ENCODE measurements at regions not wholly inside any gene's neighbourhood (a gene's known extent, or its start where the extent isn't known, plus 50 kb on each side); places are given as distances from the start of the nearest gene placed in this dataset.
A peak's percentile ranks its signal among the peaks of the same experiment; 100 is the strongest.

GRCh38 chr1:238951809-238952208 lies 434.6 kb upstream of the CHRM3 start:
- H3K27ac ChIP-seq: no peak overlapping the region
- TF ChIP-seq, protein P1, sequence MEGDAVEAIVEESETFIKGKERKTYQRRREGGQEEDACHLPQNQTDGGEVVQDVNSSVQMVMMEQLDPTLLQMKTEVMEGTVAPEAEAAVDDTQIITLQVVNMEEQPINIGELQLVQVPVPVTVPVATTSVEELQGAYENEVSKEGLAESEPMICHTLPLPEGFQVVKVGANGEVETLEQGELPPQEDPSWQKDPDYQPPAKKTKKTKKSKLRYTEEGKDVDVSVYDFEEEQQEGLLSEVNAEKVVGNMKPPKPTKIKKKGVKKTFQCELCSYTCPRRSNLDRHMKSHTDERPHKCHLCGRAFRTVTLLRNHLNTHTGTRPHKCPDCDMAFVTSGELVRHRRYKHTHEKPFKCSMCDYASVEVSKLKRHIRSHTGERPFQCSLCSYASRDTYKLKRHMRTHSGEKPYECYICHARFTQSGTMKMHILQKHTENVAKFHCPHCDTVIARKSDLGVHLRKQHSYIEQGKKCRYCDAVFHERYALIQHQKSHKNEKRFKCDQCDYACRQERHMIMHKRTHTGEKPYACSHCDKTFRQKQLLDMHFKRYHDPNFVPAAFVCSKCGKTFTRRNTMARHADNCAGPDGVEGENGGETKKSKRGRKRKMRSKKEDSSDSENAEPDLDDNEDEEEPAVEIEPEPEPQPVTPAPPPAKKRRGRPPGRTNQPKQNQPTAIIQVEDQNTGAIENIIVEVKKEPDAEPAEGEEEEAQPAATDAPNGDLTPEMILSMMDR (IDR thresholded peaks at IDR 0.05): peak; percentile 80
- TF ChIP-seq ZFX (IDR thresholded peaks at IDR 0.05; ENCODE audit: borderline replicate concordance): no peak

GRCh38 chr1:238950784-238951183 lies 435.6 kb upstream of the CHRM3 start:
- no peak for TF ChIP-seq ZFX (IDR thresholded peaks at IDR 0.05; ENCODE audit: borderline replicate concordance)
- TF ChIP-seq, protein P1 (IDR thresholded peaks at IDR 0.05): no peak
- H3K27ac ChIP-seq: no peak overlapping the region

- TF ChIP-seq ZFX (IDR thresholded peaks at IDR 0.05; ENCODE audit: borderline replicate concordance): no peak
- TF ChIP-seq, protein P1 (IDR thresholded peaks at IDR 0.05): no peak
These were observed 436.4 kb upstream of the CHRM3 start for GRCh38 chr1:238950017-238950416.

GRCh38 chr1:238944028-238944427 lies 442.3 kb upstream of the CHRM3 start:
- TF ChIP-seq, protein P1 (IDR thresholded peaks at IDR 0.05): peak; percentile 17; the same call in 1 of the 2 replicates
- TF ChIP-seq ZFX (IDR thresholded peaks at IDR 0.05; ENCODE audit: borderline replicate concordance): no peak

More at GRCh38 chr1:238950017-238950416, 436.4 kb upstream of the CHRM3 start:
- no peak overlapping the region for H3K27ac ChIP-seq

GRCh38 chr1:238927899-238928298 lies 458.5 kb upstream of the CHRM3 start:
- TF ChIP-seq ZFX (IDR thresholded peaks at IDR 0.05; ENCODE audit: borderline replicate concordance): no peak
- TF ChIP-seq, protein P1 (IDR thresholded peaks at IDR 0.05): no peak
- H3K27ac ChIP-seq: no peak overlapping the region

More at GRCh38 chr1:238944028-238944427, 442.3 kb upstream of the CHRM3 start:
- no peak overlapping the region for H3K27ac ChIP-seq

GRCh38 chr1:238916828-238917227 lies 469.5 kb upstream of the CHRM3 start:
- TF ChIP-seq, protein P1 (IDR thresholded peaks at IDR 0.05): no peak
- no peak for TF ChIP-seq ZFX (IDR thresholded peaks at IDR 0.05; ENCODE audit: borderline replicate concordance)
- no peak overlapping the region for H3K27ac ChIP-seq

GRCh38 chr1:238914346-238914745 lies 472.0 kb upstream of the CHRM3 start:
- TF ChIP-seq, protein P1 (IDR thresholded peaks at IDR 0.05): no peak
- no peak for TF ChIP-seq ZFX (IDR thresholded peaks at IDR 0.05; ENCODE audit: borderline replicate concordance)
- H3K27ac ChIP-seq: no peak overlapping the region

All from 22Rv1 (cell line).